HG03097 (cell line): ENCODE measurements at regions not wholly inside any gene's neighbourhood (a gene's known extent, or its start where the extent isn't known, plus 50 kb on each side); places are given as distances from the start of the nearest gene placed in this dataset.
A peak's percentile ranks its signal among the peaks of the same experiment; 100 is the strongest.

ENCODE experiments used
- ATAC-seq: cut with Tn5 transposase; IDR thresholded peaks from one replicate; pipeline ENCODE4 v1.9.1; 2021; ENCODE audit not compliant: unreplicated experiment, low FRiP score

DNA sequence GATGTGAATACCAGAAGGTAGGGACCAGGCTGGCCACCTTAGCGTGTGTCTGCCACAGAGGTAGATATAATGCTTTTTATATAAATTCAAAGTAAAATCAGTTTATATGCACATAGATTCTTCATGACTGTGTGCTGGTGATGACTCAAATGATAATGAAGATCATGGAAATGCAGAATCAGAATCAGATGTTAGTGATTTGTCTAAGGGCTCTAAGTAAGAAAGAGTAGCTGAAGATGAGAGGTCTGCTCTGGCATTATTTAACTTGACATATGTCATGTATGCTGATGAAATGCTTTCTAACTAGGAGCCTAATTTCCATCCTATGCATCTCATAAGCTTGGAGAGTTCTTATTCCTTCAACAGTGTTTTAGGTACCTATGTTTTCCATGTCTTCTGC, 50.3 kb upstream of the DPH6 start:
- ATAC-seq, result no peak

DNA sequence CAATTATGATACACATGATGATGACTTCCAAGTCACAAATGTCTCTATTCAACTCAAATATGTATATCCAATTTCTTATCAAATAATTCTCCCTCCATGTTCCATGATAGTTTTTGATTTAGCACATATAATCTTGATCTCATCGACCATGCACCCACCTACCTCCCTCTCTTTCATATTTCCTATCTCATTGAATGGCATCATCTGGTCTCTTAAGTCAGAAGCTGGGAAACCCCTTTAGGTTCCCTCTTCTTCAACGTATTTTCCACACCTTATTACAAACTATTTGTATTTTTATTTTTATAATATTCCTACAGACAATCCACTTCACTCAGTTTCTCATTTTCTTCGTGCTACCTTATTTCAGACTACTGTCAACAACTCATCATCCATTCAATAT, 56.9 kb upstream of the DPH6 start:
- ATAC-seq, result no peak

DNA sequence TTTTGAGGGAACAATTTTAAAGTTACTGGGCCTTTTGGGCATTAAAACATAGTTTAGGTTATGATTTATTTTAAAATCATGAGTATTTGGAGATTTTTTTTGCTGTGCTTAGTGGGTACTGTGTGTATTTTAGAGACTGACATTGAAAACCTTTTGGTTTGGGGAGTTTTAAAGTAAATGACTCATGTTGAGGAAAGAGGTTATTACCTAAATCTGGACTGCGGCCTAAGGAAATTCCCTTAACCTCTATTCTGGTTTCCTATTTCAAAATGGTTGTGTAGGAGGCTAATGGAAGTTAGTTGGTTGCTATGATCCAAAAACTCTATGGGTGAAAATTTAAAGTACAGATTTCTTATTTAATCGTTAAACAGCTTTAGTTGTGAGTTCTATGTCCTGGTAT, 57.3 kb upstream of the DPH6 start:
- peak; percentile 71 for ATAC-seq

DNA sequence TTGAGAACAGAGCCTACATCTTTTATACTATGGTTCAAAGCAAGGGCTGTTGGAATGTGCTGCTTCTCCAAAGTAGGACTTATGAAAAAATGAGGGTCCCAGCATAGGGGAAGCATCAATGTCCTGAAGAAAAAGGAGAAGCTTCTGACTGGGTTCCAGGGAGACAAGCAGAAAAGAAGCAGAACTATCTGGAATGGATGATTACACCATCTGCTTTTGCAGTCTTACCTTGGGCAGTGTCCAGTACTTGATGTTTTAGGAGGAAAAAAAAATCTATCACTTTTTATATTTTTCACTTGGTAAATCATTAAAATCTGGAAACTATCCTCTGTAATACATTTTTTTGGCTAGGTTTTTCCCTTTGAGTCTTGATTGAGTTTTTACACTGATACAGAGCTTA, 57.9 kb upstream of the DPH6 start:
- ATAC-seq, result no peak

DNA sequence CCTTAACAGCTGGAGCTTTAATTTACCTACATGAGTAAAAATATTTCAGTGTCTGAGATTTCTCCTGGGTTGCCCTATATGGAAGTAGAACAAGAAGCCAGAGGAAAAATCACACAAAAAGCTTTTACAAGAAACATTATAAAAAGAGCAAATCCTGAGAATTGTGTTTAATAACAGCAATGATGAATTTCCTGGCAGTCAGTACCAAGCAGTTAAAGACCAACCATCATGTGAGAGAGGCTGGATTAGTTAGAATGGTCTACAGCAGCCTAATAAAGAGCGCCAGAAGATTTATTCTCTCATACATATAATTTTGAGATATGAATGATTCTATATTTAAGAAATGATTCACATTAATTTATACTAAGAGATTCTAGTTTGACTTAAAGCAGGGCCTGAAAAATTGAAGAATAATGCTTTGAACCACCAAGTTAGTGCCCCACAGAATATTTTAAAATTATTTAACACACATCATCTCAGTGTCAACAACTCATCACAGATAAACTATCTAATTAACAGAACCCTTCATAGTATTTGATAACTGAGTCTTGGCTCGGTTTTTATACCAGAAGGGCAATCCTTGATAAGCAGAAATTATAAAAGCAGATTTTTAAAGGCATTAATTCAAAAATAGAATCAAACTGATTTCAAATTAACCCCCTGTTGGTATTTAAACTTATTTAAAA, 59.9 kb upstream of the DPH6 start:
- ATAC-seq, result no peak

DNA sequence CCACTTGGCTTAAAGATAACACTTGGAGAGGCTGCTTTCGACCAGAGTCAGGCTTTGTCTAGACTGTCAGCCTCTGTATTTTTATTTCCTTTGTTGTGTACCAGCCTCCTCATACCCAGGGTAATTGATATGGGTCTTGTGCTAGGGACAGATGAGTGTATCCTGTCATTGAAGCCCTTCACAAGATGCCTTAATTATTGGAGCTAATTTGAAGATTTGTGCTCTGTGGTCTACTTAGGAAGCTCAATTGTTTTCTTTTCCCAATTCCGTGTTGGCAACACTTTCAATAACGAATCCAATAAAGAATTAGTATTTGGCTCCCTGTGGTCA, 60.5 kb upstream of the DPH6 start:
- ATAC-seq, result no peak

DNA sequence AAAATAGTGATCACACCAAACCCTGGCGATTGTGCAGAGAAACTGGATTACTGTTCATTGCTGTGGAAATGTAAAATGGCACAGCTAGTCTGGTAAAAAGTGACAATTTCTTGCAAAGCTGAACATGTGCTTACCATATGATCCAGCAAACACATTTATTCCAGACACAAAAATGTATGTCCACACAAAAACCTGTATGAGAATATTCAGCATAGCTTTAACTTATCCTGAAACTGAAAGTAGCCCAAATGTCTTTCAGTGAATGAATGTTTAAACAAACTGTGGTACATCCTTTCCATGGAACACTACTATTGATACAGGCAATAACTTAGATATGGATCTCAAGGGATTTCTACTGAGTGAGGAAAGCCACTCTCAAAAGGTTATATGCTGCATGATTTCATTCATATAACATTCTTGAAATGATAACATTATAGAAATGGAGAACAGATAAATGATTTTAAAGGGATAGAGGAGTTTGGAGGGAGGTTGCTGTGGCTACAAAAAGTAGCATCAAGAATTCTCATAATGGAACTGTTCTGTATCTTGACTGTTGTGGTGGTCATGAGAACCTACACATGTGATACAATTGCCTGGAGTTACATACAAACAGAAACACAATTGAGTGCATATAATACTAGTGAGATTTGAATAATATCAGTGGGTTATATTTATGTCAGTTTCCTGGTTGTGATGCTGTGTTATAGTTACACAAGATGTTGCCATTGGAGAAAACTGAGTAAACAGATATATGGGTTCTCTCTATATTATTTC, 70.7 kb upstream of the DPH6 start:
- ATAC-seq, result no peak

DNA sequence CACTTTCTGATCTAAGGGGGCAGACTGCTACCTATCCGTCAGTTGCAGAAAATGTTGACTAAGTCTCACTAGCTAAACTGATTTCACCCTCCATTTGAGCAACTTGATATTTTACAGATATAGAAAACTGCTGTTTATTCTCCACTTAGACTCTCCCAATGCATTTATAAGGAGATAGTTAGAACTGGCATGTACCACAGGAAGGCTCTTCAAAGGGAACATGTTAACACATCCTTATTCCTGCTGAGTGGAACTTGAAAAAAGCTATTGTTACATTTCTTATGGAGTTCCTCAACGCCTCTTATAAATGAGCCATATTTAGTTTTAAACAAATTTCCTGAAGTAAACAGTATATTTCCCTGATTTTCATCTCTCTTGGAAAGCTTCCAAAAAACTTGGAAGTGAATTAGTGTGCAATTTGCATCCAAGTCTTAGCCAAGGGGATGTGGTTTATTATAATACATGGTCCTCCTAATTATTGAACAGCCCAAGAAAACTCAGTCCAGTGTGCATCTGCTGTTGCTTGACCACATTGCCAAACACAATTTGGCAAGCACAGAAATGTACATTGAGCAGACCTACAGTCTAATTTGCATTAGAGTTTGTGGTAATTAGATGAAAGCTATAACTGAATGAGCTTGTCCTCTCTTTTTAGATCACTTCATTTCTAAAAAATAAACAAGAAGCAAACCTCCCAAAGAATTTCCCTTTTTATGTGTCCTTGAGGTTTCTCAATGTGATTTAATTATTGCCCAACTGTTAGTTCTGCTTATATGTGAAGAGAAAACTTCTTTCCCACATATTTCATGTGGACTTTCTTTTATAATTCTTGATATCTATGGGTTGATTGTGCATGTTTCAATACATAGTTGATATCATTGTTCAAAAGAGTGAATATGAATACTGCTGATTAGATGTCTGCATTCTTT, 72.6 kb upstream of the DPH6 start:
- ATAC-seq, result no peak

DNA sequence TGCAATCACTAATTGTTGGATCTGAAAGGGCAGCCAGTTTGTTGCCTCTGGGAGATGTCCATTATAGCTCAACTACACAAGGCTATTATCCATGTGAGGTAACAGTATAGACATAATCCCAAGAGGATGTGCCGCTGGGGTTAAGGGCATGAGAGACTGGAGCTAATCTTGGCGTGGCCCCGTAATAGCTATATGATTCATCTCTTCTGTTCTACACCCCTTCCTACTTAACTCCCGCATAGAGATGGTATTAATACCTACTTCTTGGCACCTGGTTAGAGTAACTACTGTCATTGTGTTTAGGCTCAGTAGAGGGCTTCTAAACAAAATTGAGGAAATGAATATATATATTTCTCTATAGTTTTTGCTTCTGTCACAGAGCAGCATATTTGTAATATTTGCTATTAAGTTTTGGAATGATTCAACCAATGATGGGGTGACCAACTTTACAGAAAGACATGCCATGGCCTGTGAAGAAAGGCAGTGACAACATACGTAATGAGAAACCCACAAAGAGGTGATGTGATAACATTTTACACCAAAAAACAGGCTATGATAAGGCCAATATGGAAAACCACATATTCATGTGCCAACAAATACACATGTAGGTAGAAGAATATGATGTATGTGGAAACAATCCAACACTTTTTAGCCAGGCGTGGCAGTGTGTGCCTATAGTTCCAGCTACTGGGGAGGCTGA, 76.8 kb upstream of the DPH6 start:
- no peak for ATAC-seq

DNA sequence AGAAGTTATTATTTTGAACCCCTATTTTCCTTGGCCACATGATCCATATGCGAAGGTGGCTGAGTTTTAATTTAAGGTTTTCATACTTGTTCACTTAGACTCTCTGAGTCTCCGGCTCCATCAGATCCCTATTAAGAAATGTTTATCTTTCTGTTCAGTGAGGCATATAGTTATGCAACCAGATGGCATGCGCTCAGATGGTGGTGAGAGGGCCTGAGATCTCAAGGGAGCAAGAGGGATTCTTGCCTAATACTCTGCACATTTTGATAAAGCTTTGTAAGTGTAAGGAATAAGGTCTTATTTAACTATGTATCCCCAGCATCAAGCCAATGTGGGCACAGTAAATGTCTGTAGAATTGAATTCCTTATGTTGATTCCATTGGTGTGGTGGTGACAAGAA, 78.9 kb upstream of the DPH6 start:
- ATAC-seq, result no peak

DNA sequence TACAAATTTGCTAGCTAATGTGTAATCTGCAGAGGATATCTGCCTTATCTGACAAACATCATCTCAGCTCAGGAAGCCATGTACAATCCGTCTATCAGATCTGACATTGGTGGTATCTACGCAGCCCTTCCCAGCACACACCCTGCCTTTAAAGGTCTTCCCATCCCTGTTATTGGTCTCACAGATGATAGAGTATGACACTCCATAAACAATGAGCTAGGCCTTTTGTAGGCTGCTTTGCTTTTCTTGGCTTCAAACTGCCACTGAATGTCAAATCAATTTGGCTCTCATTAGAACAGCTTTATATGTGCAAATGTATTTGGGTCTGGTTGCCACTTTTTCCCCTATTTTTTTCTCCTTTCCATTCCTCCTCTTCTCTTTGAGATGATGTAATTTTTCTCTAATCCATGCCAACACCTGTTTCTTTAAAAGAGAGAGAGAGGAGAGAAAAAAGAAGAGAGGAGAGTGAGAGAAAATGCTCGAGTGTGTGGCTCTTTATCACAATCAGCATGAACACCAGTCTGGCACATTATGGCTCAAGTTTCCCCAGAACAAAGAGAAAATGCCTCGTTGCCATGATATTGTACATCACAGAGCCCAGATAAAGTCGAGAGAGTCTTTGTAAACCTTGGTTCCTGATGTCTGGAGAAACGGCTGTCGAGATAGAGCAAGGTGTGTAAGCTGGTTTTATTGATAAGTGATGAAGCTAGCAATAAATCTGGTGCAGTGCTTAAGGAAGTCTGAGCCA, 80.8 kb upstream of the DPH6 start:
- no peak for ATAC-seq

DNA sequence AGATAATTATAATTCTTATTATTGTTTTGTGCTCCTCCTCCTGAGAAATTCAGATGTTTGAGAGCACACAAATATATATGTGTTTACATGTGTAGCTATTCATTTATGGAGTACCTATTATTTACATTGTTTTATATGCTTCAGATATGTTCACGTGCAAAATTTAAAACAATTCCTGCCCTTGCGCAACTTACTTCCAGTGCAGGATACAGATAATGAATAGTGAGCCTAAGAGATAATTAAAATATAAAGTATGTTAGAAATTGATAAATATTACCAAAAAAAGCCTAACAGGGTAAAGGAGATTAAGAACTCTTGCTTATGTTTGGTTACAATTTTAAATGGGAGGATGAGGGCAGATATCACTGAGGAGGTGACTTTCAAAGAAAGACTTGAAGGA, 81.7 kb upstream of the DPH6 start:
- ATAC-seq, result no peak

DNA sequence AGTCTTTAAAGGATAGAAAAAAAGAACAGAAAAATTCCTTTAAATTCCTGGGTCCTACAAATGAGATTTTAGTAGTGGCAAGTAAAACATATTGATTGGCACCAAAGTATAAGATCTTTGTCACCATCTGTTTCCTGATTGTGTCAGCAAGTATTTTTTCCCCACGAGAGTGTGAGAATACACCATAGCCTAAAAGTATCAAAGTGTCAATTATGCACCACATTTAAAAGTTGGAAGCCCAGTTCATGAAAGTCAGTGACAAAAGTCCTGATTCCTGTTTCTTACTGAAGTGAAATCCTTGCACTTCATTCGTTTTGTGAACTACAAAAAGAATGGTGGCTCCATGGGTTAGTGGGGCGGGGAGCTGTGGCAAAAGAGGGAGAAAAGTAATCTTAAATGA, 83.8 kb upstream of the DPH6 start:
- ATAC-seq, result no peak

DNA sequence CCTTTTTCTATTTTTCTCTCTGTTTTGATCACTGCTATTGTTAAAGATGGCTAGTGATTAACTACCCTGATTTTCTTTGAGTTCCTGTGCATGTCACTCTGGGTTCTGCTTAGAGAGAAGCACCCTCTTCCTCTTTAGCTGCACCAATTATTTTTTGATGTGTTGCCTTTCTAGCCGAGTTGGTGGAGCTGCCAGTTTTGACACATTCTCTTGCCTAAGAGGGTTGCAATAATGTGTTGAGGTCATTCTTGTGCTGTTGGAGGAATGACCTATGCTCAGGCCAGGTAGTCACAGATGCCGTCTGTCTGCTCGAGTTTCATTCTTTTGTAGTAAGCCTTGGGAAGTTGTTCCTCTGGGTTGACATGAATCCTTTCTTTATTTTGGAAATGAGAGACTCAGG, 84.6 kb upstream of the DPH6 start:
- ATAC-seq, result no peak

DNA sequence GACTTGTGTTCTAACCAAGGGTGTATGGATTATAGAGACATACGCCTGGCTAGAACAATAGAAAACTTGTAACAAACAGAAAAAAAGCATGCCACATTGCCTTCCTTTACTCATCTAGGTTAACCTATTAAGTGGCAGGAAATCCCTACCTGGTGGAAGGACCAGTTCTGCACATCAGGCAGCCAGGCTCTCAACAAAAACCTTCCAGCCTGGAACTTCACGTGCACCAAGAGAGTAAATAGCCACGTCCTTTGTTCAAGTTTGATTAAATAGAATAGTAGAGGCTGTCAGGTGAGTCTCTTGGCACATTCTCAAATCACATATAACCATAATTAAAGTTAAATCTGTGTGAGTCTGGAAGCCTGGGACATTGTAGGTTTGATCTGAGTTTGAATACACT, 85.0 kb upstream of the DPH6 start:
- ATAC-seq, result no peak

DNA sequence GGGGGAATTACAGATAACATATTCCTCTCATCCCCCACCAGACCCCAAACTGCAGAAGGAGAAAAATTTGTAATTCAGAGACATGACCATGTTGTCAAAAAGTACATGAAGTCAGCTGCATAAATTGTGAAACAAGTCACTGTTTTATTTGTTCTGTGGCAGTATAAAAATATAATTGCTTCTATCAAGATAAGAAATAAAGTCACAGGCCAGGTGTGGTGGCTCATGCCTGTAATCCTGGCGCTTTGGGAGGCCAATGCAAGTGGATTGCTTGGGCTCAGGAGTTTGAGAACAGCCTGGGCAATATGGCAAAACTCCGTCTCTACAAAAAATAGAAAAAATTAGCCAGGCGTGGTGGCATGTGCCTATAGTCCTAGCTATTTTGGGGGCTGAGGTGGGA, 87.7 kb upstream of the DPH6 start:
- ATAC-seq, result no peak

DNA sequence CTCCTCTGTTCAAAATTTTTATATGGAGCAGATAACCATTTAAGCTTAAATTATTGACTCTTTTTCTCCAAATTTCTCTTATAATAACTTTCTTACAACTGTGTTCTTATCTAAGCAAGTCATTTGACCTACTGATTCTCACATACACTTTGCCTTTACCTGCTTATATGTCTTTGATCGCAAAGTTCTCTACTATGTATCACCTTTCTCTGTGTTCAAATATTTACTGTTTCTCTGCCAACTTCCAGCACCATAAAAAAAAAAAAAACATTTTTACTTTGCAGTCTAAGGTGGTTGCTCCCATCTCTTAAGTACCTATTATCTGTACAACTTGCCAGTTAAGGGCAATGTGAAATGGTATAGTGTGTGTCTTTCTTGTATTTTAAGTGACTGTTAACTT, 100.8 kb upstream of the DPH6 start:
- no peak for ATAC-seq

DNA sequence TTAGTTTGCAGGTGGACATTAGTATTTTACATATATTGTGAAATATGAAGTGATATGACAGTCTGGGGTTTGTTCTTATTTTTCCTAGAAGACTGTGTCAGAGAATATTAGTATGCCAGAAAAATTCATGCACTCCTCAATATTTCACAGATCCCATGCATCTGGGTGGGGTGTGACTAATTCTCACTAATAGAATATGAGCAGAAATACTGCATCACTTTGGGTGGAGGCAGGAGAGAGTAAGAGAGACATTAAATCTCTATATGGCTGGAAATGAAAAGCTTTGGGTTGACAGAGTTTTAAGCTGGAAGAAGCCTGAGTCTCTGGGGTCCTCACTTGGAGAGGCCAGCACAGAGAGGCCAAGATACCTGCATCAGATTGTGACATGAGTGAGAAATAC, 101.3 kb upstream of the DPH6 start:
- ATAC-seq, result no peak

DNA sequence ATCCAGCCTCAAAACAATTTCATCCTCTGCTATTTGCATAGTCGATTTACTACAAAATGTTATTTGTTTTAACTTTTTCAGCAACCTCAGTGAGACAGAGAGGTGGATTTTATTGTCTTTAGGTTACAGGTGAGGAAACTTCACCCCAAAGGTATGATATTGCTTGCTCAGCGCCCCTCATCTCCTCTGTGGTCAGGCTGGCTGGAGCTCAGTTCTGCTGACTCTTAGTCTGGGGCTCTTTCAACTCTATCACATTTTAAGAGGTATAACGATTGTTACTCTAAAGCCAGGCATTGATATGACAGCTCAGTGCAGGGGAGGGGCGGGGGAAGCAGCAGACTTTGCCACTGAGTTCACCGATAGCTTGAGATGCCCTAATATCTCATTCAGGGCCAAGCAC, 103.0 kb upstream of the DPH6 start:
- no peak for ATAC-seq

DNA sequence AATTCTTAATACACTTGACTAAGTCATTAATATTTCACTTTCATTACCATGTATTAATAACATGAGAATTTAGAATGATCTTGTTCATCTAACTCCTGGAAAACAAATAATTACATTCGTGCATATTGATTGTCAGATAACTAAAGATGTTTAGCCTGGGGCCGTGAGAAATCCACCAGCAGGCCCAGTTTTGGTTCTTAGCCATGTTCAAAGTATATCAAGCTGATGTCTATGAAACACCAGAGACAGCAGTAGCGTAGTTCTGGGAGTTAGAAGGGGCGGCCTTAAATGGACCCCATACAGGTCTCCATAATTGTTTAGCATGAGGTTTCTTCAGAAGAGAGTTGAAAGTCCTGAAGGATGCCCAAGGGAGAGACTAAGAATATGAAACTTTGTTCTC, 103.6 kb upstream of the DPH6 start:
- ATAC-seq, result no peak
